ENCODE measurements at regions not wholly inside any gene's neighbourhood (a gene's known extent, or its start where the extent isn't known, plus 50 kb on each side); places are given as distances from the start of the nearest gene placed in this dataset.

DNA sequence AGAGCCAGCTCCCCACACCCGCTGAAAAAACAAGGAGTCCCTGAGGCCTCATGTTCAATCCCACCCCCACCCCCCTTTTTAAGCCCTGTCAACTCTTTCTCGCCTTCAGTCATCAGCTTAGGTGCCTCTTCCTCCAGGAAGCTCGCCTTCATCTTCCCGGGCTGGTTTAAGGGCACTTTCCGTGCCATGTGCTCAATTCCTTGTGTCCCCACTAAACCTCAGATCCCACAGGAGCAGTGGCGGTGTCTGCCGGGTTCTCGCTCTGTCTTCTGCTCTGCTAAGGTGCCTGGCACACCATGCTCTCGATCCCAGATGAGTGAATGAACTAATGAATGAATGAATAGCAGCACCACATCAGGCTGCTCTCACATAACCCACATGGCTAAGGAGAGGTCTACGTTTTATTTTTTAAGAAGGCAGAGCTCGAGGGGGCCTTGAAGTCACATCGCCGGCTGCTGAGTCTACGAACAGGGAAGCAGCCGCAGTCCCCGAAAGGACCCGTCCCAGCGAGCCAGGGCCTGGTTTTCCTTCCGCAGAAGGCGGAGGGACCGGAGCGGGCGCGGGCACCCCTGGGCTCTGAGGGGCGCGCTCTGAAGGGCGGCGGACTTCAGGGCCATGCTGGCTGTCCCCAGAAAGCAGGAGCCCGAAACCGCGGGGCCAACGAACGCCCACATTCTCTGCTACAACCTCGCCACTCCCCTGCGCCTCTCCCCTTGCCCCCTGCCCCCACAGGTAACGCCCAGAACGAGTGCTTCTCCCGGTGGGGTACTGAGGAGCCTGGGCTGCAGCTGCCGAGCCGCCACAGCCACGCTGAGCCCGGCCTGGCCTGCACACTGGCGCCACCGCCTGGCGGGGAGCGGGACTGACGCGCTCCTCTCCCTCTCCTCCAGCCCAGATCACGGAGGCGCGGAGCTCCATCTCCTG lies 73.4 kb upstream of the KCNMA1 start:
- DNase-seq (ENCODE audit: low read depth), result peak; percentile 59

DNA sequence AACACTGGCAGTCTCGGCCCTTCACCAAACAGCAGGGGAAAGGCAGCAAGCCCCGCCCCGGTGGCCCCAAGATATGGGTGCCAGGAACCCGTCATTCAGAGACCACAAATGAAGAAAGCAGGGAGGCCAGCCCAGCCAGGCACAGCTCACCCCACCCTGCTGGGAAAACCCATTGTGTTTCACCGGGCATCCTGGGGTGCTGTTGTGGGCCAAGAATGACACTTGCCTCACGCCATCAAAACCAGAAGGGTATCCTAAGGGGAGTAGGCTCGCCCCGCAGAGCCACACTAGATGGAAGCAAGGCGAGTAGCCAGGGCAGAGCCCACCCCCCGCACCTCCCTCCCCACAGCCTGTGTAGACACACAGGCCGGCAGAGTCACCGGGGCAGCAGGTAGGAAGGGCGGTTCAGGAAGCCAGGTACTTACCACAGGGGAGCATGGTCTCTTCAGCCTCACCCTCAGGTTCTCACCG lies 72.5 kb upstream of the KCNMA1 start:
- no peak for DNase-seq (ENCODE audit: low read depth)

DNA sequence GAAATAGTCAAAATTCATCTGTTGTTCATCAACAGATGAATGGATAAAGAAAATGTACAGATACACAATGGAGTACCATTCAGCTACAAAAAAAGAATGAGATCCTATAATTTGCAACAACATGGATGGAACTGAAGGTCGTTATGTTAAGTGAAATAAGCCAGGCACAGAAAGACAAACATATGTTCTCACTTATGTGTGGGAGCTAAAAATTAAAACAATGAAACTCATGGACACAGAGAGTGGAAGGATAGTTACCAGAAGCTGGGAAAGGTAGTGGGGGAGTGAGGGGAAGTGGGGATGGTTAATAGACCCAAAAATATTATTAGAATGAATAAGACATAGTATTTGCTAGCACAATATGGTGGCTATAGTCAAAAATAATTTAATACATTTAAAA lies 70.0 kb upstream of the KCNMA1 start:
- no peak for DNase-seq (ENCODE audit: low read depth)

DNA sequence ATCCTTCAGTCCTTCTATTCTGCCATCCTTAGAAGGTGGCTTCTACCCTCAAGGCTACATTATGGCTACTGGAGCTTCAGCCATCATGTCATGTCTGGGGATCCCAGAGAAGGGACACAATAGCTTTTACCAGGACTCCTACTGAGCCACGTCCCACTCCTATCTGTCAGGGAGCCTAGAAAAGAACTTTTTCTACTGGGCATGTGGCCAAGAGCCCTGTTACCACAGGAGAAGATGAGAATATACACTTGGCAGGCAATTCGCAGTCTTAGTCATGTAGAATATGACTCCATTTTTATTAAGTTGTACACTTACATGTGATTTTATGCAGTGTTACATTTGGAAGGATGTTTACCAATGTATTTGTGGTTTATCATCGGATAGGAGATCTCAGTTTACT lies 64.6 kb upstream of the KCNMA1 start:
- no peak for DNase-seq (ENCODE audit: low read depth)

DNA sequence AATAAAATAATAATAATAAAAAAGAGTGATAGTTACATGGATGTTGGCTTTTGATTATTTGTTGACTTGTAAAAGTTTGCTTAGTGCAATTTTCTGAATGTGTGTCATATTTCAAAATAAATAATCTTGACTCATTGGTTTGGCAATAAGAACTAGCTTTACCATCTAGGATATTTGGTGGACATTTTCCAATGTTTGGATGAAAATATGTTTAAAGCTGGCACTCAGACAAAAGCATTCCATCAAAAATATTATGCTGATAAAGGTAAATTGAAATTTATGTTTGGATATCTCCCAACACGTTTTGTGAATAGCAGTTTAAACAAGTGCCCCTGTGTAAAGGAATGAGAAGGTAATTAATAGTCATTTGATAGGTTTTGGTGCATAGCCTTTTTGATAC lies 62.5 kb upstream of the KCNMA1 start:
- no peak for DNase-seq (ENCODE audit: low read depth)

- DNase-seq (ENCODE audit: low read depth), result no peak
Measured at GRCh38 chr10:77699080-77699645, 61.6 kb upstream of the KCNMA1 start.

DNA sequence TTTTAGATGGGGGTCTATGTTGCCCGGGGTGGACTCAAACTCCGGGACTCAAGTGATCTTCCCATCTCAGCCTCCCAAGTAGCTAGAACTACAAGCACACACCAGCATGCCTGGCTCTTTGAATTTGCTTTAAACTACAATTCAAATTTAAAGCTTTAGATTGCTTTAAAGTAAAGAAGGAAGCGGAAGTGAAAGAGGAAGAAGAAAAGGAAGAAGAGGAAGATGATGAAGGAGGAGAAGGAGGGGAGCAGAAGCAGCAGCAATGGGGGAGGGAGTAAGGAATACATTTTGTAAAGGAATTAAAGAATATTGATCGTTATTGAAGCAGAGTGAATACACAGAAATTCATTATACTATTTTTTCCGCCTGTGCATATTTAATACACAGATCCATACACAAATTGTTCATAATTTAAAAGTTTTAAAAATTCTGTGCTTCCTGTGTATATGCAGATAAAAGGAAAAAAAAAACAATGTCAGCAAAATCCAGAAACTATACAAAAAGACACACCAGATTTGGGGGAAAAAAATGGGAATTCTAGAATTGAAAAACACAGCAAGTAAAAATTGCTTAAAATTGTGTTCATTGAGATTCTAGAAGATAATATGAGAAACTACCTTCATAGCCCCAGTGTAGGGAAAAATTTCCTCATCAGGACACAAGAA lies 60.8 kb upstream of the KCNMA1 start:
- DNase-seq (ENCODE audit: low read depth), result no peak

GRCh38 chr10:77696584-77696983 lies 59.0 kb upstream of the KCNMA1 start:
- DNase-seq (ENCODE audit: low read depth), result no peak

- no peak for DNase-seq (ENCODE audit: low read depth)
Measured at GRCh38 chr10:77695186-77695585, 57.6 kb upstream of the KCNMA1 start.

GRCh38 chr10:77692782-77693181 lies 55.2 kb upstream of the KCNMA1 start:
- no peak for DNase-seq (ENCODE audit: low read depth)

GRCh38 chr10:77689339-77689738 lies 51.7 kb upstream of the KCNMA1 start:
- no peak for DNase-seq (ENCODE audit: low read depth)

GRCh38 chr10:77687621-77688020 lies 50.0 kb upstream of the KCNMA1 start:
- DNase-seq (ENCODE audit: low read depth), result no peak
